Cardiac septum (tissue), 1 donor: ENCODE measurements at regions not wholly inside any gene's neighbourhood (a gene's known extent, or its start where the extent isn't known, plus 50 kb on each side); places are given as distances from the start of the nearest gene placed in this dataset.

Experiments used
- DNase-seq: peaks from one replicate; pipeline ENCODE4 v3.0.0-alpha.2; 2020; ENCODE audit warnings: low spot score
- intact Hi-C: fragments of 100-400 bp; cut with DNase I; formaldehyde crosslinking; loops from one replicate; pipeline ENCODE4 v1.14.0; 2022
- donor health status: DM: no; HTN: no; CAD: no.

DNA sequence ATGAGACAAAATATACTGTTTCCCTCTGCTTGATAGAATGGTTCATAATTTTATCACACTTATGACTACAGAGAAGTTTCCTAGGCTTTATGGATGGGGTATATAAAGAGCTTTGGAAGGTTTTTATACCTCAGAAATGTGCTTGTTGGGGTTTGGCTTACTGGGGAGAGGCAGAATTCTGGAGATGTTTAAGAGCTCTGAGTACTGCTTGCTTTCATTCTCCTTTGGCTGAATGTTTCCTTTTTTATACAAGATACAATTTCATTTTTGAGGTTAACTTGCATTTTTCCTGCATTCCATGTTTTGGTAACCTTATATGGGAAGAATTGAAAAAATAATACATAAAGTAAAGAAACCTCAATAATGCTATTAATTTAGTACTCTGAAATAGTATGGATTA lies 157.7 kb upstream of the COL11A1 start:
- DNase-seq = no peak
- intact Hi-C loops = no loop called here

DNA sequence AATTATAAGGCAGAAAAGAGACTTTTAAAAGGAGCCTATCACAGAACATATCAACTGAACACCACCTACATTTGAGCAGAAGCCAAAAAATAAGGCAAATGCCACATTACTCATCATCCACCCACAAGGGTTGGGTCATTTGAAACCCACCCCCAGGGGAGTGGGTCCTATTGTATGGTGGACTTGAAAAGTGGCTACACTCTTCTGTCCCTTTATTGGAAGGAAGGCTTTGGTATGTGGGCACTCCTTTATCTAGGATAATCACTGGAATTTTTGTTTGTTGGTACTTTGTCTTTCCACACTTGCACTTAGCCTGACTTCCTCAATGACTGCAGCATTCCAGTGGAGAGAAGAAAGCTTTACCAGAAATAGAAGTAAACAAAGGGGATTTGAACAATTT lies 157.2 kb upstream of the COL11A1 start:
- DNase-seq = no peak
- intact Hi-C loops = no loop called here

- intact Hi-C loops = no loop called here
- no peak for DNase-seq
Observed at GRCh38 chr1:103259982-103260381, 151.7 kb upstream of the COL11A1 start.

- DNase-seq = no peak
- intact Hi-C loops = no loop called here
Observed at GRCh38 chr1:103256490-103256889, 148.2 kb upstream of the COL11A1 start.

DNA sequence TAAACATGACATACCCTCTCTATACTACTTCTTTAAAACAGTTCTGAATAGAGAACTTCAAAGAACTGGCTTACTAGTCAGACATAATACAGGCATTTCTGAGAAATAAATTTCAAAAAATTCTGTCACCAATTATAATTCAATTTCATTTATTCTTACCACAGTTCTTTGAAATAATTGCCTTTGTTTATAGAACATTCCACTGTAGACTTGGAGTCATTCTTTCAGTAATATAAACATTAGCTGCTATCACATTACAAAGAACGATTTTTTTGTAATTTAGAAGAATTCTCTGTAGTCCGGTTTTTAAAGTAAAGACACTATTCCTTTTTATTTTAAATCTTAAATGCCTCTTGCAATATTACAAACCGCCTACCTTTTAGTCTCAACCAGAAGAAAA lies 146.4 kb upstream of the COL11A1 start:
- intact Hi-C loops = no loop called here
- DNase-seq = no peak

GRCh38 chr1:103250441-103250861 lies 142.1 kb upstream of the COL11A1 start:
- intact Hi-C loops = no loop called here
- no peak for DNase-seq

GRCh38 chr1:103248417-103249102 lies 140.2 kb upstream of the COL11A1 start:
- intact Hi-C loops = no loop called here
- DNase-seq = no peak

GRCh38 chr1:103247517-103247916 lies 139.2 kb upstream of the COL11A1 start:
- DNase-seq = no peak
- intact Hi-C loops = no loop called here

DNA sequence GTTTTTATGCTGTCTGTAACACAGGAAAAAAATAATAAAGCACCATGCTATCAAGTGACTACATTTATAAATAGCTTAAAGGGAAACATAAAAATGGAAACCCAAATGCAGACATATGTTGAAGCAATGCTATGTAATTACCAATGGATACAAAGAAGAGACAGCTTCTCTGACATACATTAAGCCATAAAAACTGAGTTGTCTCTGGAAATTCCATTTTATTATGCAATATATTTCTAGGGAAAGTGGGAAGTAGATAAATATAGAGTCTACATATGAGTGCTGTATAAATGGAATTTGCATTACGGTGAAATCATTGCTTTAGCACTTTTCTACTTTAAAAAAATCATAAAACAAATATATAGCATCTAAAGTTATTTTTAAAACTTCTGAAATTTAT lies 135.2 kb upstream of the COL11A1 start:
- intact Hi-C loops = no loop called here
- no peak for DNase-seq

- no peak for DNase-seq
- intact Hi-C loops = no loop called here
Observed at GRCh38 chr1:103239034-103239433, 130.7 kb upstream of the COL11A1 start.

GRCh38 chr1:103230061-103230460 lies 121.7 kb upstream of the COL11A1 start:
- intact Hi-C loops = no loop called here
- DNase-seq = no peak

DNA sequence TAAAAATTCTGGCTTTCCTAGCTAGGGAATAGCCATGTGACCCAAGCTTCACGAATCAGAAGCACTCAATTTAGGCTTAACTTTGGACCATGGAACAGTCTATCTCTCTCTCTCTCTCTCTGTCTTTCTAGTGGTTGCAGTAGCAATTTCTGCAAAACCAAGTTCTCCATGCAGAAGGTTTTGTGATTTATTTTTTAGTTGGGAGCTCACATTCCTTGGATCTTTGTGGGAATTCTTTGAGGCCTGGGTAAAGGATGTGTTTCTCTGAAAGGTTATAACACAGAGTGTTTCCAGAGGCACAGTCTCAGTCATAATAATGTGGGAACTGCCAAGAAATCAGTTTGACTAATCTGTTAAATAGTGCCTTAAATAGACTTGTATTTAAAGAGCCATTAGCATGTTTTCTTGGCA lies 112.3 kb upstream of the COL11A1 start:
- intact Hi-C loops = no loop called here
- no peak for DNase-seq

GRCh38 chr1:103218821-103219220 lies 110.5 kb upstream of the COL11A1 start:
- DNase-seq = no peak
- intact Hi-C loops = no loop called here

DNA sequence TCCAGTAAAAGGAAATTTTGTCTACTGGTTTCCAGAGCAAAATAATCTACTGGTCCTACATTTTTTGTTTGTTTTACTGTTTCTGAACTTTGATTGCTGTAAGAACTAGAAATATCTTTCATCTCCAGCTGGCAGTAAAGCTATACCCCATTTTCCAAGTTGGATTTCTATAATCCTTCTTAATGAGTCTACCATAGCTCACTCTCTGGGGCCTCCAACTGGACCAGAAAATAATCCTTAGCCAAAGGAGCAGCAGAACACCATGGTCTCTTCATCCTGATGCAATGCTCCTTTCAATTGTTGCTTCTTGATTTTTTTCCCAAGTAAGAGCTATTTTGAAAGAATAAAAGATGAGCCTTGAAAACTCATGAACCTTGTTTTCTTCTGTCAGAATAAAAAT lies 110.0 kb upstream of the COL11A1 start:
- intact Hi-C loops = no loop called here
- no peak for DNase-seq

GRCh38 chr1:103211073-103211472 lies 102.8 kb upstream of the COL11A1 start:
- DNase-seq = no peak
- intact Hi-C loops = no loop called here

DNA sequence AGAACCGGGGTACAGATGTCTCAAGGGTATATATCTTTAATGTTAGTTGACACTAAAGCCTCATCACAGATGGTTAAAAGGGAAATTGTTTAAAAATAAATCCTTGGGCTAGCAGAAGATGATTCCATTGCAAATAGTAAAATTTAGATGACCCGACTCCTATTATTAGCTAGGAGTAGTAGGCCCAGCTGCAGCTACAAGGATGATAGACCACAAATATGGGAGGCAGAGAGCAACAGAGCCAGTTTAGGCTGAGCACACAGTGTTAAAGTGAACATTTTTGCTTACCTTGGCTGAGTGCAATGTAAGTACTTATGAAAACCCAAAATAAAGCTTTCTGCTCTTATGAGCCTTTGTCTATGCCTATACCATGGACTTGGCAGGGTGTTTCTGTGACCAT lies 100.5 kb upstream of the COL11A1 start:
- intact Hi-C loops = no loop called here
- no peak for DNase-seq

- intact Hi-C loops = no loop called here
- no peak for DNase-seq
Observed at GRCh38 chr1:103199001-103199400, 90.7 kb upstream of the COL11A1 start.

DNA sequence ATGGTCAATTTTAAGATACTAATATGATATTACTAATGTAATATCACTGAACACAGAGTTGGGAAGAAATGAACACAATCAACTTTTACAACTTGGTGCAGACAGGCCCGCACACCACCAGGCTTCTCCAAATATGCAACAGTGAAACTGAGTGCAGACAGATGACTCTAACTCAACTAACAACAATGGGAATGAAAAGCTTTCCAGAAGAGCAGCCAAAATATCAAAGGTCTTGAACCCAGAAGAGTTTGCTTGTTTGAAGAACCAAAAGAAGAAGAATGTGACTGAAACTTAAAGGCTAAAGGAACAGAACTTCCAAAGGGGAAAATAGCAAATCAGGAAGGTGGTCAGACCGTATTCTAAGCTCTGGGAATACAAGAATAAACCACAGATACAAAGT lies 89.8 kb upstream of the COL11A1 start:
- intact Hi-C loops = no loop called here
- DNase-seq = no peak

DNA sequence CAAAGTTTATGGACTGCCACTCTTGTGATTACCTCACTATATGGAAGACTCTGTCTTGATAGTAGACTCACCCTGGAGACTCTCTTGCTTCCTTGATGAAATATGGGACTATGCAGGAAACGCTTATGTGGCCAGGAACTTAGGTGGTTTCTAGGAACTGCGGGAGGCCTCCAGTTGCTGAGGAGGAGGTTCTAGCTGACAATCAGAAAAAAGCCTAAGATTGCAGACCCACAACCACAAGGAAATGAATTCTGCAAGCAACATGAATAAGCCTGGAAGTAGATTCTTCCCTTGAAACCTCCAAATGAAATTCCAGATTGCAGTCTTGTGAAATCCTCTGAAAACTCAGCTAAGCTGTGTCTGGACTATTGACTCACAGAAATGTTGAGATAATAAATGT lies 88.9 kb upstream of the COL11A1 start:
- intact Hi-C loops = no loop called here
- DNase-seq = no peak

DNA sequence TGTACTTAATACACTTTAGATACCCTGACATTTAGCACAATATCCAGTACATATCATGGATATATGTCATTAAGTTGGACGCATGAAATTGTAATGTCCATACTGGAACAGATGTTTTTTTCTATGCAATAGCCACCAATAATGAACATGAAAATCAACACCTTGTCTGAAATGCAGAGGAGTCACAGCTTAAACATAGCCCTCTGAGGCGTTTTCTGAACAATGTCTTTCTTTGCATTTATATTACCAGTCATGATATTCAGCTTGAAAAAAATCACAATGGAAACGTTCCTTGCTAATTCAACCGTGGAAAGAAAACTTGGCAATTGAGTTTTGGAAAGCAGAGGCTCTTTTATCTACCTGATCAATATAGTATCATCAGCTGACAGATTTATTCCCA lies 86.7 kb upstream of the COL11A1 start:
- DNase-seq = no peak
- intact Hi-C loops = no loop called here

GRCh38 chr1:103194060-103194459 lies 85.7 kb upstream of the COL11A1 start:
- DNase-seq = no peak
- intact Hi-C loops = no loop called here

GRCh38 chr1:103191327-103191726 lies 83.0 kb upstream of the COL11A1 start:
- no peak for DNase-seq
- intact Hi-C loops = no loop called here
